T1000 (cell line): ENCODE measurements at regions not wholly inside any gene's neighbourhood (a gene's known extent, or its start where the extent isn't known, plus 50 kb on each side); places are given as distances from the start of the nearest gene placed in this dataset.

Experiments
- DNase-seq: peaks from one replicate; lab custom pipeline; 2025; ENCODE audit warnings: mixed read lengths; lab: John Stamatoyannopoulos, UW

DNA sequence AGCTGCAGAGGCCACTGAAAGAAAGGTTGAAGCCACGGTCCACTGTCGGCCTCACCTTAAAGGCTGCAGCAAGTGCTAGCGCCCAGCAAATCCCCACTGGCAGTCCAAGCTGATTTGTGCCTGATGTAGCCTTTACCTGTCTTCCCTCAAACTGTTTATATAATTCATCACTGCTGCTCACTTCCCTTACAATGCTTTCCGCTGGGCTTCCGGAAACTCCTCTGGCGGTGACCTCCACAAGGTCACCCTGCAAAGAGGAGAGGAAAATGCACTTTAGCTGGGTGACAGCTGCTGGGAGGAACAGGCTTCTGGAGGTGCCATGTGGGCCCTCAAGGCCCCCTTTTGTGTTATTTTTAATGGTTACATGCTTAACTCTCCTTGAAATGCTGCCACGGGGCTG, 126.2 kb downstream of the CMPK2 start:
- no peak for DNase-seq

DNA sequence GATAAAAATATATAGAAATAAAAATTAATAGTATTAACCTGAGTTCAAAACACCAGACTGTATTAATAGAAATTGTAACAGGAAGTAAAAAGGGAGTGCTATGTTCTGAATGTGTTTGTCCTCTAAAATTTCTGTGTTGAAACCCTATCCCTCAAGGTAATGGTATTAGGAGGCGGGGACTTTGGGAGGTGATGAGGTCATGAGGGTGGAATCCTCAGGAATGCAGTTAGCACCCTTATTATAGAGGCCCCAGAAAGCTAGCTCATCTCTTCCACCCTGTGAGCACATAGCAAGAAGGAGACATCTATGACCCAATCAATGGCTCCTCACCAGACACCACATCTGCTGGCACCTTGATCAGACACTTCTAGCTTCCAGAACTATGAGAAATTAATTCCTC, 124.5 kb downstream of the CMPK2 start:
- no peak for DNase-seq

DNA sequence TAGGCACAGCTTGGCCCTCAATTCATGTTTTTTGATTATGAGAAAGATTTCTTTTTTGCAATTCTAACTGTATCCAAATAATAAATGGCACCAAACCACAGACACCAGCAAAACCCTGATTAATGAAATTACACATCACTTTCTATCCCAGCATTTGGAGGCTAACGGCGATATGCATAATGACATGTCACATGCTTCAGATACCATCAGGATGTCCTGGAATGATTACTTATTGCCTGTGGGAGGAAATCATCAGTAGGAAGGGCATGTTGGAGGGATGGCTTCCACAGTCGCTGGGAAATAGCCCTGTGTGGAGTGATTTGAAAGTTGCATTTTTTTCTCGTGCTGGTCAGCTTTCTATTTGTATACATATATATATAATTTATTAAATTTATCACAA, 121.7 kb downstream of the CMPK2 start:
- no peak for DNase-seq

DNA sequence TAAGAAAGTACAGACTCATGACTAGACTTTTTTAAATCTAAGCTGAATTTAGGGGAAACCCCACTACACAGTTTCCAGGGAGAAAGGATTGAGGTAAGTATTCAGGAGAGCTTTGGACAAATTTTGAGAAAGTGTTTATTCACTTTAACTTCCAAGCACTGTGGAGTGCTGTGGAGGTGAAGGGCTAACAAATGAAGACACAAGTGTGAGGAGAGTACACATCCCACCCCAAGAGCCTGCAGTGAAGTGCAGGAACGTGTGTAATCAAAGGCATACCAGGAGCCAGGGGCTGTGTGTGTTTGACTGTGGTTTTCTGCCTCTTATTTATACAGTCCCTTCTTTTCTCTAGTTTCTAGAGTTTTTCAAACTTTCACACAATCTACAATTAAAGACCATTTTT, 118.3 kb downstream of the CMPK2 start:
- no peak for DNase-seq

DNA sequence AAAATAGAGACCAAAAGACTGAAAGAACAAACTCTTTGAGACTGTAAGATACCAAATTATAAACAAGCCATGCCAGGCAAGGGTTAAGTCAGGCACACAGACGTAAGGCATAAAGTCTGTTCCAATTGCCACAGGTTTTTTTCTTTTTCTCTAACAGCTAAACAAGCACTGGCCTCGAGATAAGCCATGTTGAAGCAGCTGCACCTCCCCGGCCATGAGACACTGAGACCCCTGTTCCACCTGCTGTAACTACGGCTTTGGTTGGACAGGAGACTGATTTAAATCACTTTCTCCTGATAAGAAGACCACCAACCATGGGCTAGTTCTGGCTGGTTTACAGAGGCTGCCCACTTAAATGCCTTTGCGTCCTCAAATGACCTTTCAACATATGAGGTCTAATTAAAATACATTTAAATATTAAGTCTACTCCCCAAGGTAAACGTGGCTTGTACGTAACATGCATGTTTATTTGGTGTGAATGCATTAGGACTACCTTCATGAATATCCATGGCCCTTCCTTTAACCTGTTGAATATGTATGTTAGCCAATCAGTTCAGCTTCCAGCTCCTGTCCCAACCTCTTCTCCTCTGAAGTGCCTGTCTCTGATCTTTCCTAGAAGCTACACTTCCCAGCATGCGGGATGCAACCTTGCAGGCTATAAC, 117.2 kb downstream of the CMPK2 start:
- no peak for DNase-seq

DNA sequence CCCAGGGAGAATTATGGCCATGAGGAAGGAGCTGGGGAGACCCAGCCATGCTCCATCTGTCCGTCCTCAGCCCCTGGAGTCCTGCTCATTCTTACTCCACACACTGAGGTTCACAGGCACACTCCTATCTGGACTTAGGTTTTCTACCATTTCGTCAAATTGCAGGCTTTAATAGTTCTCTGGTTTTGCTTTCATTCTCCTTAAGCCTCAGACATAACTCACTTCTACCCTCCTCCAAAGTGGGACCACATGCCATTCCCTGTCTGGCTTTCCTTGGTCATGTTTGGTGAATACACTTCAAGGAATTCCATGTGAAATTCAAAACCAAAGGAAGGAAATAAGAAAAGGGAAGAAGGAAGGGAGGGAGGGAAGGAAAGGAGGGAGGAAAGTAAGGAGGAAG, 115.7 kb downstream of the CMPK2 start:
- no peak for DNase-seq

DNA sequence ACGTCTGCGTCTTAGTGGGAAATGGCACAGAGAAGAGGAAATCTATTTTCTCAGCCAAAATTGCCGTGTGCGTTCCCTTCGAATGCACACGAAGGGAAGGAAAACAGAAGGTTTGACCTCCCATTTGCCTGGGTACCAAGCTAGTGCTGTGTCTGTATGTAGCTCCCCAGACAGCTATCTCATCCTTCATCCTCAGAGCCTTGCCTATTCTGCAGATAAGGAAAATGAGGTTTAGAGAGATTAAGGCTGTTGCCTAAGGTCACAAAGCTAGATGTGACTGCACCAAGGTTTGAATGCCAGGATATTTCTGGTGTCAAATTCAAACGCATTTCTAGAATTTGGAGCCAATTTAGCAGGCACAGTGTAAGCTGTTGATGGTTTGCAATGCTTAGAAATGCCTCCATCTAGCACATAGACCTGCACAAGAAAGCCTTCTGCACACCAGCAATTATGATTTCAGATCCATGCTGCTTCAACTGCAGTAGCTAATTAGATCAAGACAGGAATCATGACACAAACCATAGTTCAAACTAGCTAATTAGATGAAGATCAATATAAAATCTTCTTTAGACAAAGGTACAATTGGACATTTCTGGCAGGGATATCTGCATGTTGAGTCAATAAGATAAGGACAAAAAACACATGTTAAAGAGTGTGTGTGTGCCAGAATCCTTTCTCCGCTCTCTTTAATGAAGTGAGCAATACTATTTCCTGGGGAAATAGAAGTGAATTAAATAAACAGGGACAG, 115.1 kb downstream of the CMPK2 start:
- DNase-seq = no peak

DNA sequence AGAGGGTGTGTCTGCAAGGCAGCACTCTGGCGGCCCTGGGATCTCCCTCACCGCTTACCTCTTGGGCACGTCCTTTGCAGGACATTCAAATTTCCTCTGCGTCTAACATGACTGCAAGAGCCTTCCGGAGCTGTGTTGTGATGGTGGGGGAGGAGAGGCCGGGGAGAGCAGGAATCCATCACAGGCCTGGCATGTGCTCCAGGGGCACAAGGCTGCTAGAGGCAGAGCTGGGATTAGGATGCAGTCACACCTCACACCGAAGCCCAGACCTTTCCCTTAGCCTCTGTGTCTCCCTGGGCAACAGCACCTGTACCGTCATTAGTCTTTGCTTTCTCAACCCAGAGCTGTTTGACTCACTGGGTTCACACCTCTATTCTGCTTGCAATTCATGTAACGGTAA, 111.3 kb downstream of the CMPK2 start:
- DNase-seq = no peak

DNA sequence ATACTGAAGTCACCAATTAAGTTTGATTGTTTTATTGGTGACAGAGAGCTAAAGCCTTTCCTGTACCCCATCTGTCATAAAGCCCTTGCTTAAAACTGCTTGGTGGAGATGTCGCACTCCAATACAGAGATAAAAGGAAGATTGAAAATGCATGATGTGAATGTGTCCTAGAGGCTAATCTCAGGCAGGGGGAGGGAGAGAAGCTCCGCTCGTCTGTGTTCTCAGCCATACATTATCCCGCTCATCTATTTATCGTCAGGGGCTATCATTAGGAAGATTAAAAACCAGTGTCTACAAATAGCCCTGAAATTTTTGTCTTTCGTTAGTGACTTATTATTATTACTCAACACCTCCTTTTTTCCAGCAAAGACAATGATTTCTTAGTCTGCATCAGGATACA, 110.3 kb downstream of the CMPK2 start:
- DNase-seq = no peak

DNA sequence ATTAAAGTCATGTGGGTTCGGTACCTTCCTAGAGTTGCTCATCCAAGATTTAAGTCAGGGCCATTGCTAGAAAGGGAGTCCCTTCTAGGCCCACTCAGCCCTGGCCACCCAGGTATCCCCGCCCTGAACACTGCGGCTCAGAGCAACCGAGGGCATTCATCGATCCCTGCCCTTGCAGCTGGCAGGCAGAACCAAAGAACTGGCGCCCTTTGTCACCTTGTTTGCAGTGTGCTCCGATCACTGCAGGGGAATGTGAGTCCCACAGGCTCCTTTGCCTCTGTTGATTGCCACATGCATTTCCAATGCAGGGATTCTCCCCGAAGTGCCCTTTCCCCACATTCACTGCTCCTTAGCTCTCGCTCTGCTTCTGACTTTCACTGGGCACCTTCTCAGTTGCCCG, 108.5 kb downstream of the CMPK2 start:
- DNase-seq = no peak

DNA sequence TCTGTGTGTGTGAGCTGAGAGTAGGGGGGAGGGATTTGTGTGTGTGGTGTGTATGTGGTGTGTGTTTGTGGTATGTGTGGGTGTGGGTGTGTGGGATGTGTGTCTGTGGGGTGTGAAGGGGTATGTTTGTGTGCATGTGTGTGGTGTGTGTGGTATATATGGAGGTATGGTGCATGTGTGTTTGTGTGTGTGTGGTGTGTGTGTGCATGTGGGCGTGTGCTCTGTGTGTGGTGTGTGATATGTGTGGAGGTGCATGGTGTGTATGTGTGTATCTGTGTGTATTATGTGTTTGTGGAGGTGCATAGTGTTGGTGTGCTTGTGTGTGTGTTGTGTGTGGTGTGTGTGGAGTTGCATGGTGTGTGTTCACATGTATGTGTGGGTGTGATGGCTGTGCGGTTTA, 106.0 kb downstream of the CMPK2 start:
- no peak for DNase-seq

DNA sequence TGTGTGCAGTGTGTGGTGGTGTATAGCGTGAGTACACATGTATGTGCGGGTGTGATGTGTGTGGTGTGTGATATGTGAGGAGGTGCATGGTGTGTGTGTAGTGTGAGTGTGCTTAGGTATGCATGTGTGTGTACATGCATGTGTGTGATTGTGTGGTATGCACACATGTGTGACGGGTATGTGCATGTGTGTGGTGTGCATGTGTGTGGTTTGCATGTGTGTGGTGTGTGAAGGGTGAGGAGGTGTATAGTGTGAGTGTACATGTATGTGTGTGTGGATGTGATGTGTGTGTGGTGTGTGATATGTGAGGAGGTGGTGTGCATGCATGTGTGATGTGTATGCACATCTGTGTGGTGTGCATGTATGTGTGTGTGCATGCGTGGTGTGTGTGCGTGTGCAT, 105.6 kb downstream of the CMPK2 start:
- DNase-seq = no peak

DNA sequence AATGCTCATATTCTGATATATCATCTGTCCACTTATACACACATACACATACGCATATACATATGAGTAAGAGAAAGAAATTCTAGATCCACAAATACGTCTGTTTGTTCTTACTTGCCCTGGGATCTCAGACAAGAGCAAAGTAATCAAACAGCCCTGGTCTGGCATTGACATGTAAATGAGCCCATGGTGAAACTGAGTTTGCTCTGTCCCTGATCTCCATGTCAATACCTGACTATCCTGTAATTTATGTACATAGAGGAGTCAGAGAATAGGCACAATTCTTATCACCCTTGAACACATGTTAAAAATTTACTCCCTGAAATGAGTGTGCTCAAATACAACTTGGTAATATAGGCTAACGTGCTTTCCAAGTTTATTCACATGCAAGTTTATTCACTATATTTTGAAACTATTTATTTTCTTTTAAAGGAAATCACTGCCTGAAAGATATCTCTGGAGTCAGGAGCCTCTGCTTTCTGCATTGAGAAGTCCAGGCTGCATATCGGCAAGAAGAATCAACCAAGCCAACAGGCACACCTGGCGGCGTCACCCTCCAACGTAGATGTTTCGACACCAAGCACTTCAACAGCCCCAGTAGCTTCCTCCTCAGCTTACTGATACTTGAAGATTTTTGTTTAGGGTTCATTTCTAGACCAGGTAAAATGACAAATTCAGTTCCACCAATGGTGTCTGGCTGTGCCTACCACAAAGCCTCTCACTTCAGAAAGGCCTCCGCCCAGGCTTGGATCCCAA, 100.6 kb downstream of the CMPK2 start:
- DNase-seq = no peak

DNA sequence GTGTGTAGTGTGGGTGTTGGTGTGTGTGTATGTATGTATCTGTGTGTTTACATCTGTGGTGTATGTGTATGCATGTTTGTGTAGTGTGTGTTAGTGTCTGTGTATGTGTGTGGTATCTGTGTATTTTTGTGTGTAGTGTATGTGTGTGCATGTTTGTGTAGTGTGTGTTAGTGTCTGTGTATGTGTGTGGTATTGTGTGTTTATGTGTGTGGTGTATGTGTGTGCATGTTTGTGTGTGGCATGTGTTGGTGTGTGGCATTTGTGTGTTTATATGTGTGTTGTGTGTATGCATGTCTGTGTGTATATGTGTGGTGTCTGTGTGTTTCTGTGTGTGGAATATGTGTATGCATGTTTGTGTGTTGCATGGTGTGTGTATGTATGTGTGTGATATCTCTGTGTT, 96.4 kb downstream of the CMPK2 start:
- DNase-seq = no peak

DNA sequence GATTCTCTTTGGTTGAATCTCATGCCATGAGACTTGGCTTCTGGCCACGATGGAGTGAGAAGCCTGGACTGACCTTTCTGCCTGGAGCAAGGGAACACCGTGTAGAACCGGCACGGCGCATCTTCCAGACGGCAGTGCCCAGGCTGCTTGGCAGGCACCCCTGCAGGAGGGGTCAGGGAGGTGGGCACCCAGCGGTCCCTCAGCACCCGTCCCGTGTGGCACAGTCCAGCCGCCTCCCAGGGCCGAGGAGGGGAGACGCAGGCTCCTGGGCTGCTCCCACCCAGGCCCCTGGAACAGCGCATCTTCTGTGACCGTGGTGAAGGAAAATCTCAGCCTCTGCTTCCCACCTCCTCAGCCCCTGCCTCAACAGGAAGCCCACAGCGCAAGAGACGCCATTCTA, 95.7 kb downstream of the CMPK2 start:
- no peak for DNase-seq

DNA sequence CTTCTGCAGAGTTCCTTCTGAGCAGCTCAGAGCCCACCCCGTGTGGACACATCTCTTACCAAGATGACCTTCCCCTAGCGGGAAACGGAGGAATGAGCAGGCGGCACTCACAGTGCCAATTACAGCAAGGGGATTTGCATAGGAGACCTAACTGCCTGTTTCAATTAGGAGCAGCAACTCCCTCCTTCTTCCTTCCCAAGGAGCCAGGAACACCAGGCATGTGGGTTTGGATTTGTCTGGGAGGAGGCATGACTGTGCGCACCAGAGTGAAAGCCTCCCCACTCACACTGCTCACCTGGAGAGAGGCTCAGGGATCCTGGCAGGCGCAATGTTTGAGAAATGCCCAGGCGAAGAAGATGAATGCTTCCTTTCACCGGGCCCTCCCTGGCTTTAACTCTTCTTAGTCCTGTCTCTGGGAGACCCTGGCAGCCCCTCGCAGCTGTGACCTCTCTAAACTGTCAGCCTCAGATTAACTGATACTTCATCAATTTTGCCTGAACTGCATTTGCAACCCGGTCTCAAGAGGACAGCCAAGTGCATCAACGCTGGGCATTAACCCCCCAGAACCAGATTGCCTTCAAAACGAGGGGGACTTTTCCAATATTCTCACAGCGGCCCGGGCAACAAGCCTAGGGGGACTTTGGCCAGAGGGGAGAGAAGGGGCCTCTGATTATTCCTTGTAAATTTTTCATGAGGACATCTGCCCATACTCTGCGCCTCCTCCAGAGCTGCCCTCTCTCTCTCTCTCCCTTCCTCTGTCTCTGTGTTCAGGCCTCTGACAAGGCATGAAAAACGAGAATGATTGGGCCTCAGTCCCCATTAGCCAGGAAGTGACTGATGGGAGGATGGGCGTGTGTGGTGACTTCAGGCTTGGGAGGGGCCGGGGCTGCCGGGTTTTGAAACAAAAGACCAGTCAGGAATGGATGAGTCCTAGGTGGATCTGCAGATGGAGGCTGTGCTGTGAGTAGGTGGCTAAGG, 93.8 kb downstream of the CMPK2 start:
- peak; percentile 6 for DNase-seq

DNA sequence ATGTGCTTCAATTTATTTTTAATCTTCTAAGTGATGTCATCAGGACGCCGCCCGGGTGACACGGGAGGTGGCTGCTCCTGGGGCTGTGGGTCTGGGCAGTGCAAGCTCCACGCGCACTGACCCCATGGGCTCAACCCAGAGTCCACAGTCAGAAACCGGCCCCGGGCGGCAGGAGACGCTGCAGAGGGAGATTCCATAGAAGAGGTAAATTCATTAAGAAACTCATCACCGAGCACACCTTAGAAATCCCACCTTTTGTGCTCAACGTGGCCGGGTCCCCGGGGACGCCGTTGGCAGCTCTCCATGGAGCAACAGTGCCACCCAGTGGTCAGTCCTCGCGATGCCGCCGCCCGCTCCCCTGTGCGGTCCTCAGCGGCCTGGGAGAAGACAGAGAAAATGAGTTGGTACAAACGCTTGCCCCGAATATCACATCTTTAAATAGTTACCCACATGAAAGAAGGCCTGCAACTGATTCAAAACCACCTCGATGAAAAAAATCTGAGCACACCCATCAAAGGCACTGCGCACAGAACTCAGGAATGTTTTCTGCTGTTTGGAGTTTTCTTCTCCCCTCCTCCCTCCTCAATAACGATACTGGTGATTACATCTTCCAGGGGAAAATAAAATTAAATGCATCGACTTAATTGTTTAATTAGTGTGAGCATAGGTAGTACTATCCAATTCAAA, 92.6 kb downstream of the CMPK2 start:
- peak; percentile 49 for DNase-seq

DNA sequence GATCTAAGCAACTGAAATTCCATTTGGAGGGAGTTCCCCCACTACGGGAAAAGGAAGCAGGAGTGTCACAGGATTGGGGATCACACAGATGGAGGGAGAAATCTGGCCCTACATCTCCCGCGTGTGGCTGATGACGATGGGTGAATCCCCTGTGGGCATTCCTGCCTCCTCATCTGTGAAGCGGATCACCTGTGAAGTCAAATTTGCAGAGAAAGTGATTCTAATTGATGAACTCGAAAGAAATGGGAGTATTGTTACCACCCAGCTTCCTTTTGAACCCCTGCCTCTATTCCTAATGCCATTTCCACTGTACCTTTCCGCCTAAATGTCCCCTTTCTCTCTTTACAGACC, 92.0 kb downstream of the CMPK2 start:
- no peak for DNase-seq

DNA sequence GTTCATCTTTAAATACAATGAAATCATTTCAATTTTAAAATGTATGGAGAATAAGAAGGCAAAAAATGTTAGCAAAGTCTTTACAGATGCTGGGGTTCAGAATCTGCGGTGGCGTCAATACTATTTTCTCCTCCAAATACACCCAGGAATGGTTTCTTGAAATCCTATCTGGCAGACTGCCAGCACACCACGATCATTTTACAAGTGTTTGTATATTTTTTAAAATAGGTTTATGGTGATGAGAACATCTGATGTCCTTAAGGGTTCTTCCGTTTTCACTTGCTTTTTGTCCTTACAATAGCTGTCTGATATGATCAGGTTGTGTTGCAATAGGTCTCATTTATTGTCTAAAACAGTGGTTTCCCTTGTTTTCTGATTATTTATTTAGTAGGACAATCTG, 89.6 kb downstream of the CMPK2 start:
- no peak for DNase-seq

DNA sequence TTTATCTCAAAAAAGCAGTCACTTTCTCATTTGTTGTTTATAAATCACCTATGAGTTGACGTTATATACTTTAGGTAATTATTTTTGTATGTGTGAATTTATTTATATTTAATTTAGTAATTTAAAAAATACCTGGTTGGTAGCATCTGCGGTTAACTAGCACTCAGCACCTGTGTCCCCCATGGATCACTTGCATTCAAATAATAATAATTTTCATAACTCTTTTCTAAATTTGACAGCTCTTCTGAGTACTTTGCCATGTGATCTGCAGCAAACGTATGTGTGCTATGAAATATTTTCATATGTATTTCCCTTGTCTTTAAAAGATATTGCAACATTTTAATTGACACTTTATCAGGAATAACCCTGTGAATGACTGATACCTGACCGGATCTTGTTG, 88.1 kb downstream of the CMPK2 start:
- DNase-seq = no peak

DNA sequence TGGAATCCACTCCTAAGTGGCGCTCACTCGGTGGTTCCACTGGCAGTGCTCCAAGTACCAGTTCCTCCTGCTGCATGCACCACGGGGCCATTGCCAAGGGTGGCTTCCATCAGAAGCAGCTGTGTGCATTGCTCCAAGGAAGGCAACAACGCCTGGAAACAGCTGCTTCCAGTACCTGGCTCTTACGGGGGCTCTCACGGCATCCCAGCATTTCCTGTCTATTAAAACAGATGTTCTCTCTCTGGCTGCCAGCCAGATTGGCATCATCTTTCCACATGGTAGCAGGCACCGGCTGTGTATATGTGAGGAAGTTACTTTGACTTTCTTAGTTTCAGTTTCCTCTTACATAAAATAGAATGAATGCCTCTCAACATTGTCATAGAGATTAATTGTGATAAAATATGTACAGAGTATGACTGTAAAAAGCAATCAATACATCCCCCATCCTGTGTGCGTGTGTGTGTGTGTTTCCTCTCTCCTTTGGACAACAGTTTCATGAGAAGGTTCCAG, 84.9 kb downstream of the CMPK2 start:
- DNase-seq = no peak
